Calu3 (cell line): ENCODE measurements at regions not wholly inside any gene's neighbourhood (a gene's known extent, or its start where the extent isn't known, plus 50 kb on each side); places are given as distances from the start of the nearest gene placed in this dataset.

Experiments used
- BruUV-seq: library from RNA; stranded (reverse); fragments of 400-500 nt; replicated peaks from 2 replicates; lab custom pipeline; 2021; lab: Mats Ljungman, UMichigan
- CTCF ChIA-PET: fragments of 300-600 bp; sonication (Branson Sonifier 250); formaldehyde crosslinking; loops from one replicate; lab custom pipeline; 2022; ENCODE audit warnings: antibody characterized with exemption; lab: Charles Lee
- DNase-seq: peaks from one replicate; pipeline ENCODE4 v3.0.0; 2022
- H3K27ac Mint-ChIP-seq: one replicate; pipeline ENCODE4 v1.8.0; 2022; ENCODE audit warnings: mixed read lengths; ENCODE audit not compliant: unreplicated experiment
- H3K27me3 Mint-ChIP-seq: one replicate; pipeline ENCODE4 v1.8.0; 2022; ENCODE audit warnings: mixed read lengths; ENCODE audit not compliant: unreplicated experiment
- H3K36me3 Mint-ChIP-seq: one replicate; pipeline ENCODE4 v1.8.0; 2022; ENCODE audit warnings: mild to moderate bottlenecking, moderate library complexity, mixed read lengths; ENCODE audit not compliant: insufficient read depth, unreplicated experiment
- H3K4me1 Mint-ChIP-seq: one replicate; pipeline ENCODE4 v1.8.0; 2022; ENCODE audit warnings: mild to moderate bottlenecking, low read depth, mixed read lengths; ENCODE audit not compliant: unreplicated experiment
- H3K4me3 Mint-ChIP-seq: one replicate; pipeline ENCODE4 v1.8.0; 2022; ENCODE audit warnings: mild to moderate bottlenecking, low read depth, moderate library complexity, mixed read lengths; ENCODE audit not compliant: unreplicated experiment
- H3K9me3 Mint-ChIP-seq: one replicate; pipeline ENCODE4 v1.8.0; 2022; ENCODE audit warnings: low read depth, mixed read lengths; ENCODE audit not compliant: unreplicated experiment
- intact Hi-C: fragments of 100-400 bp; cut with micrococcal nuclease; formaldehyde crosslinking; loops from one replicate; pipeline ENCODE4 v1.10.0; 2022; ENCODE audit not compliant: unreplicated experiment
- TF ChIP-seq, protein P1 (sequence below): fragments of 200-600 bp; IDR thresholded peaks from one replicate; pipeline ENCODE4 v1.8.0; 2022; ENCODE audit warnings: antibody characterized with exemption; ENCODE audit not compliant: unreplicated experiment

GRCh38 chr12:100715976-100716944 is 78.3 kb upstream of the ANO4 start:
- no peak for DNase-seq
- H3K9me3 Mint-ChIP-seq: no peaks in the 10 kb centered on the region
- H3K36me3 Mint-ChIP-seq: peaks cover 15% of the 10 kb centered on the region
- TF ChIP-seq, protein P1, sequence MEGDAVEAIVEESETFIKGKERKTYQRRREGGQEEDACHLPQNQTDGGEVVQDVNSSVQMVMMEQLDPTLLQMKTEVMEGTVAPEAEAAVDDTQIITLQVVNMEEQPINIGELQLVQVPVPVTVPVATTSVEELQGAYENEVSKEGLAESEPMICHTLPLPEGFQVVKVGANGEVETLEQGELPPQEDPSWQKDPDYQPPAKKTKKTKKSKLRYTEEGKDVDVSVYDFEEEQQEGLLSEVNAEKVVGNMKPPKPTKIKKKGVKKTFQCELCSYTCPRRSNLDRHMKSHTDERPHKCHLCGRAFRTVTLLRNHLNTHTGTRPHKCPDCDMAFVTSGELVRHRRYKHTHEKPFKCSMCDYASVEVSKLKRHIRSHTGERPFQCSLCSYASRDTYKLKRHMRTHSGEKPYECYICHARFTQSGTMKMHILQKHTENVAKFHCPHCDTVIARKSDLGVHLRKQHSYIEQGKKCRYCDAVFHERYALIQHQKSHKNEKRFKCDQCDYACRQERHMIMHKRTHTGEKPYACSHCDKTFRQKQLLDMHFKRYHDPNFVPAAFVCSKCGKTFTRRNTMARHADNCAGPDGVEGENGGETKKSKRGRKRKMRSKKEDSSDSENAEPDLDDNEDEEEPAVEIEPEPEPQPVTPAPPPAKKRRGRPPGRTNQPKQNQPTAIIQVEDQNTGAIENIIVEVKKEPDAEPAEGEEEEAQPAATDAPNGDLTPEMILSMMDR: no peak
- H3K4me3 Mint-ChIP-seq: peak overlapping the region; percentile 78
- H3K27me3 Mint-ChIP-seq: peaks cover 43% of the 10 kb centered on the region
- BruUV-seq: no TSS peak
- peaks cover 18% of the 10 kb centered on the region for H3K4me1 Mint-ChIP-seq
- H3K27ac Mint-ChIP-seq: peak overlapping the region; percentile 69
- CTCF ChIA-PET: interaction anchor here (0.6 to 0.7 kb wide), 2 partner anchors 52 to 615 kb away, joined by 3 to 6 read pairs; no protein-coding TSS in a partner anchor
- intact Hi-C loops: no loop called here

GRCh38 chr12:100716945-100717732 is 77.4 kb upstream of the ANO4 start:
- peaks cover 20% of the 10 kb centered on the region for H3K4me1 Mint-ChIP-seq
- no peaks in the 10 kb centered on the region for H3K9me3 Mint-ChIP-seq
- CTCF ChIA-PET: no interaction called here

DNA sequence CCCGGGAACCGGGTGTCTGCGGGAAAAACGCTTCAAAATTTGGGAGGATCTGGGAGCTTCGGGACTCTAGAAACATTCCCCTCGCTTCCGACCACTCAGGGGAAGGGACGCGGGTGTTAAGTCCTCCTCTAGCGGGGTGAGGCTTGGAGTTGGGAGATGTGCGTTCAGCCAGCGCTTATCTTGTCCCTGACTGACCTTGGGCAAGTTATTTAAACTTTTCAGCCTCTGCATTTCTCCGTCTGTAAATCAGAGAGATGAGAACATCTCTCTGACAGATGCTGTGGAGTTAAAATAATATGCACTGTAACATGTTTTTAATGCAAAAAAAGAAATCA is 76.9 kb upstream of the ANO4 start:
- Mint-ChIP-seq H3K27me3 (peaks cover 43% of the 10 kb centered on the region), H3K27ac (no peak overlapping the region), H3K36me3 (peaks cover 15% of the 10 kb centered on the region), H3K4me3 (peak overlapping the region; percentile 78), H3K9me3 (no peaks in the 10 kb centered on the region), H3K4me1 (peaks cover 20% of the 10 kb centered on the region)
- DNase-seq: no peak
- TF ChIP-seq, protein P1: no peak
- BruUV-seq: no TSS peak
- intact Hi-C loops: no loop called here
- CTCF ChIA-PET: no interaction called here

More at GRCh38 chr12:100716945-100717732, 77.4 kb upstream of the ANO4 start:
- DNase-seq: peak; percentile 61
- no TSS peak for BruUV-seq
- intact Hi-C loops: no loop called here
- peaks cover 15% of the 10 kb centered on the region for H3K36me3 Mint-ChIP-seq
- peak overlapping the region; percentile 78 for H3K4me3 Mint-ChIP-seq
- TF ChIP-seq, protein P1: no peak
- H3K27me3 Mint-ChIP-seq: peaks cover 43% of the 10 kb centered on the region
- H3K27ac Mint-ChIP-seq: peak overlapping the region; percentile 69

- Mint-ChIP-seq H3K36me3 (peaks cover 15% of the 10 kb centered on the region), H3K4me3 (peak overlapping the region; percentile 78), H3K9me3 (no peaks in the 10 kb centered on the region), H3K4me1 (peaks cover 20% of the 10 kb centered on the region), H3K27ac (no peak overlapping the region), H3K27me3 (peaks cover 43% of the 10 kb centered on the region)
- CTCF ChIA-PET: no interaction called here
- intact Hi-C loops: no loop called here
- DNase-seq: no peak
- TF ChIP-seq, protein P1: no peak
- no TSS peak for BruUV-seq
Measured at GRCh38 chr12:100718187-100718586, 76.4 kb upstream of the ANO4 start.
